Vagina (tissue), 2 donors: ENCODE measurements at regions not wholly inside any gene's neighbourhood (a gene's known extent, or its start where the extent isn't known, plus 50 kb on each side); places are given as distances from the start of the nearest gene placed in this dataset.

ENCODE experiments used
- DNase-seq, 2 donors: peaks; one replicate each; pipeline ENCODE4 v3.0.0-alpha.2; 2017; ENCODE audit errors: extremely low spot score in 2 of 2
- H3K27ac ChIP-seq: fragments of 200-600 bp; sonication (generic); one replicate; pipeline ENCODE4 v1.5.1; 2019
- H3K27me3 ChIP-seq: fragments of 200-600 bp; sonication (generic); one replicate; pipeline ENCODE4 v1.5.1; 2019
- H3K36me3 ChIP-seq, 2 donors: fragments of 200-600 bp; sonication (generic); one replicate each; pipeline ENCODE4 v1.5.1; 2017 to 2019
- H3K4me1 ChIP-seq: fragments of 200-600 bp; sonication (generic); one replicate; pipeline ENCODE4 v1.5.1; 2019
- H3K4me3 ChIP-seq, 2 donors: fragments of 200-600 bp; sonication (generic); 1 replicate in 1 of 2; 2 replicates in 1 of 2; pipeline ENCODE4 v1.5.1; 2016 to 2019
- H3K9me3 ChIP-seq: fragments of 200-600 bp; sonication (generic); one replicate; pipeline ENCODE4 v1.5.1; 2019
- POLR2A ChIP-seq, 2 donors: fragments of 450-650 bp; IDR thresholded peaks; one replicate each; pipeline ENCODE4 v1.6.1; 2017; ENCODE audit warnings: antibody characterized with exemption in 2 of 2, mild to moderate bottlenecking in 2 of 2, moderate library complexity in 2 of 2
- POLR2AphosphoS5 ChIP-seq, 2 donors: sonication (generic); formaldehyde crosslinking; IDR thresholded peaks; one replicate each; pipeline ENCODE4 v1.9.0; 2017; ENCODE audit warnings: antibody characterized with exemption in 2 of 2, mild to moderate bottlenecking in 2 of 2, low read depth in 1 of 2; ENCODE audit not compliant: insufficient read depth in 1 of 2
- intact Hi-C: fragments of 100-400 bp; cut with DNase I; formaldehyde crosslinking; loops from one replicate; pipeline ENCODE4 v1.15.1; 2023
- TF ChIP-seq, protein P1 (sequence below), 3 experiments: fragments of 450-650 bp in 2 of 3; fragments of 200-600 bp in 1 of 3; sonication (generic) in 1 of 3; IDR thresholded peaks; one replicate each; pipeline ENCODE4 v1.5.1; 2017 to 2019; ENCODE audit warnings: antibody characterized with exemption in 3 of 3, mild to moderate bottlenecking in 2 of 3, moderate library complexity in 2 of 3

DNA sequence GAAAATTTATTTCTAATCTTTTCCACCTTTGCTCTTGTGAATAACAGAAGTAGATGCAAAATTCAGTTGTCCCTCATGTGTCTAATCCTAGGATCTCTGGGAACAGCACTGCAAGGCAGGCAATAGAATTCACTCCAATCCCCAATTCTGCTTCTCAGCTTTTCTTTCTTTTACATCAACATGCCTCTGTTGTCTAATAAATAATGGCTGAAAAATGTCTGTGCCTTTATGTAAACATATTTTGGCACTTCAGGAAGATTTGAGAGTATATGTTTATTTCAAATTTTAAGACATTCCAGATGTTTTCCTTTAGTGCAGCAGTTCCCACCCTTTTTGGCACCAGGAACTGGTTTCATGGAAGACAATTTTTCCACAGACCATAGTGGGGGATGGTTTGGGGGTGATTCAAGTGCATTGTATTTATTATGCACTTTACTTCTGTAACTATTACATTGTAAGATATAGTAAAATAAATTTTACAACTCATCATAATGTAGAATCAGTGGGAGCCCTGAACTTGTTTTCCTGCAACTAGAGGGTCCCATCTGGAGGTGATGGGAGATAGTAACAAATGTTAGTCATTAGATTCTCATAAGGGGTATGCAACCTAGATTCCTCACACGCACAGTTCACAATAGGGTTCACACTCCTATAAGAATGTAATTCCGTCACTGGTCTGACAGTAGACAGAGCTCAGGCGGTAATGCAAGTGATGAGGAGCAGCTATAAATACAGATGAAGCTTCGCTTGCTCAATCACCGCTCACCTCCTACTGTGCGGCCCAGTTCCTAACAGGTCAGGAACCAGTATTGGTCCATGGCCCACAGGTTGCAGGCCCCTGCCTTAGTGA is 590.3 kb upstream of the CNTNAP5 start:
- no peaks in the 10 kb centered on the region for H3K9me3 ChIP-seq
- TF ChIP-seq, protein P1, sequence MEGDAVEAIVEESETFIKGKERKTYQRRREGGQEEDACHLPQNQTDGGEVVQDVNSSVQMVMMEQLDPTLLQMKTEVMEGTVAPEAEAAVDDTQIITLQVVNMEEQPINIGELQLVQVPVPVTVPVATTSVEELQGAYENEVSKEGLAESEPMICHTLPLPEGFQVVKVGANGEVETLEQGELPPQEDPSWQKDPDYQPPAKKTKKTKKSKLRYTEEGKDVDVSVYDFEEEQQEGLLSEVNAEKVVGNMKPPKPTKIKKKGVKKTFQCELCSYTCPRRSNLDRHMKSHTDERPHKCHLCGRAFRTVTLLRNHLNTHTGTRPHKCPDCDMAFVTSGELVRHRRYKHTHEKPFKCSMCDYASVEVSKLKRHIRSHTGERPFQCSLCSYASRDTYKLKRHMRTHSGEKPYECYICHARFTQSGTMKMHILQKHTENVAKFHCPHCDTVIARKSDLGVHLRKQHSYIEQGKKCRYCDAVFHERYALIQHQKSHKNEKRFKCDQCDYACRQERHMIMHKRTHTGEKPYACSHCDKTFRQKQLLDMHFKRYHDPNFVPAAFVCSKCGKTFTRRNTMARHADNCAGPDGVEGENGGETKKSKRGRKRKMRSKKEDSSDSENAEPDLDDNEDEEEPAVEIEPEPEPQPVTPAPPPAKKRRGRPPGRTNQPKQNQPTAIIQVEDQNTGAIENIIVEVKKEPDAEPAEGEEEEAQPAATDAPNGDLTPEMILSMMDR (IDR thresholded peaks at IDR 0.05): no peak
- TF ChIP-seq POLR2A (IDR thresholded peaks at IDR 0.05) (no peak), POLR2AphosphoS5 (IDR thresholded peaks at IDR 0.05; ENCODE audit: insufficient read depth in 1 of 2, low read depth in 1 of 2) (no peak)
- H3K4me3 ChIP-seq: no peak overlapping the region
- no peaks in the 10 kb centered on the region for H3K36me3 ChIP-seq
- no peaks in the 10 kb centered on the region for H3K27me3 ChIP-seq
- no peak overlapping the region for H3K27ac ChIP-seq
- intact Hi-C loops: no loop called here
- no peaks in the 10 kb centered on the region for H3K4me1 ChIP-seq
- DNase-seq: no peak

DNA sequence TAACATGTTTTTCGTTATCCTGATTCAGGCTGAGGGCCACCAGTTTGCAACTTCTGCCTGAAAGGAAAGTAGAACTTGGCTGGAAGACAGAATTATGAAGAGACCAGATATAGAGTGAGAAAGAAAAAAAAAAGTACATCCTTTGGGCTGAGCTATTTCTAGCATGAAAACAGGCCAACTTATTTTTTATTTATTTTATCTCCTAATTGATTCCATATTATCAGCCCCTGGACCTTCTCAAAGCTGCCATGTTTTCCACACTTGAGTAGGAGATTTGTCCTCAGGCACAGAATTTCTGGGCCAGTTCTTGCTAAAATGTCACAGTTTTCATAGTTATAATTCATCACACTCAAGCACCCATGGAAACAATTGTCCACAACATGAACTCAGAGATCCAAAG is 586.8 kb upstream of the CNTNAP5 start:
- Histone ChIP-seq H3K4me3 (no peak overlapping the region), H3K27ac (no peak overlapping the region), H3K36me3 (no peaks in the 10 kb centered on the region), H3K27me3 (no peaks in the 10 kb centered on the region), H3K4me1 (no peaks in the 10 kb centered on the region), H3K9me3 (no peaks in the 10 kb centered on the region)
- DNase-seq: no peak
- intact Hi-C loops: no loop called here
- TF ChIP-seq POLR2A (IDR thresholded peaks at IDR 0.05): no peak
- no peak for TF ChIP-seq POLR2AphosphoS5 (IDR thresholded peaks at IDR 0.05; ENCODE audit: insufficient read depth in 1 of 2, low read depth in 1 of 2)
- TF ChIP-seq, protein P1 (IDR thresholded peaks at IDR 0.05): no peak

DNA sequence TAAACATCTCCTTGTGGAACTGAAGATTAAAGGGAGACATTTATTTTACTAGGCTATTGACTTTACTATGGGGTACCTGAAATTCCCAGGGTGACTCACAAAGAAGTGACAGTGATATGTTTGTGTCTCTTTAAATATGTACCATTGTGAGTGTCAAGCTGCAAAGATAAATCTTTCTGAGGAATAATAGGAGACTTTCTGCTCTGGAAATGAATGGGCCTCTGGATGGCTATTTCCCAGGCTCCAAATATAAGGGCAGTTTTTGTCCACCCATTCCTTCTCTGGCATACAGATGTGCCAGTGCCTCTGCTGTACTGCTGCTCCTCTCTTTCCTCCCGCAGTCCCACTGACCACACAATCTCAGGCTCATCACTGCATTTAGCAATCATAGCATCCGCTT is 586.4 kb upstream of the CNTNAP5 start:
- Histone ChIP-seq H3K4me3 (no peak overlapping the region), H3K4me1 (no peaks in the 10 kb centered on the region), H3K27ac (no peak overlapping the region), H3K9me3 (no peaks in the 10 kb centered on the region), H3K27me3 (no peaks in the 10 kb centered on the region), H3K36me3 (no peaks in the 10 kb centered on the region)
- DNase-seq: no peak
- intact Hi-C loops: no loop called here
- TF ChIP-seq, protein P1 (IDR thresholded peaks at IDR 0.05): no peak
- TF ChIP-seq POLR2AphosphoS5 (IDR thresholded peaks at IDR 0.05; ENCODE audit: insufficient read depth in 1 of 2, low read depth in 1 of 2) (no peak), POLR2A (IDR thresholded peaks at IDR 0.05) (no peak)

DNA sequence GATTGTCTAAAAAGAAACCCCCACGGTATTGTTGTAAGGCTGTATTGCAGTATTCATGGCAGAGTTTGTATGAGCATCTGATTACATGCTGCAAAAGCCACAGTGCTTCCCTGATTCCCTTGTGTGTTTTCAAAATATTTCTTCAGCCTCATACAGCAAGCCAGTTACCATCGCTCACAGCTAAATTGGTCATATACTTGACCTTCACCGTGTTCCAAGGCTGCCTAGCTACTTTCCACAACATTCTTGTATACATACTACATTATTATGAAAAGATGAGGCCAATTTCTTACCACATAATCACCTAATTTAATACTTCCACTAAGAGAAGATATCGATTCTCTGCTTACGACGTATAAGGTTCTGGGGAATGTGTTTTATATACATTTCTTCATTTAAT is 576.3 kb upstream of the CNTNAP5 start:
- H3K4me1 ChIP-seq: no peaks in the 10 kb centered on the region
- no peak for TF ChIP-seq POLR2A (IDR thresholded peaks at IDR 0.05)
- TF ChIP-seq, protein P1 (IDR thresholded peaks at IDR 0.05): no peak
- no peak for TF ChIP-seq POLR2AphosphoS5 (IDR thresholded peaks at IDR 0.05; ENCODE audit: insufficient read depth in 1 of 2, low read depth in 1 of 2)
- H3K27ac ChIP-seq: no peak overlapping the region
- intact Hi-C loops: no loop called here
- no peaks in the 10 kb centered on the region for H3K36me3 ChIP-seq
- H3K27me3 ChIP-seq: no peaks in the 10 kb centered on the region
- H3K9me3 ChIP-seq: no peaks in the 10 kb centered on the region
- H3K4me3 ChIP-seq: no peak overlapping the region
- no peak for DNase-seq

DNA sequence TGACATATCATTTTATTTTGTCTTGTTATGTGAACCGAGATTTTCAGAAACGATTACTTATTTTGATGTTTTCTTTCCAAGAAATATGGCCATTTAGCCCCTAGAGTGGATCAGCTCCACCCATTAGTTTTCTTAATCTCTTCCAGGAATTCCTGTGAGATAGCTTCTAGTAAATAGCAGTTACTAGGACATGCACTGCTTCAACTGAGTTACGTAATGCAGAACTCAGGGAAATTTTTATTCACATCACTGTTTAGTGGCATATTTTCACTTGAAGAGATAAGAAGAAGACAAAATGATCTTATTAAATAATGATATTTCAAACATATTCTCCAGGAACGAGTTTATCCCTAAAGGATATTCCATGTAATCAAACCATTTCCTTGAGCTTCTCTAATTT is 573.5 kb upstream of the CNTNAP5 start:
- Histone ChIP-seq H3K4me3 (no peak overlapping the region), H3K27me3 (no peaks in the 10 kb centered on the region), H3K27ac (no peak overlapping the region), H3K4me1 (no peaks in the 10 kb centered on the region), H3K9me3 (no peaks in the 10 kb centered on the region), H3K36me3 (no peaks in the 10 kb centered on the region)
- no peak for TF ChIP-seq POLR2AphosphoS5 (IDR thresholded peaks at IDR 0.05; ENCODE audit: insufficient read depth in 1 of 2, low read depth in 1 of 2)
- TF ChIP-seq POLR2A (IDR thresholded peaks at IDR 0.05): no peak
- TF ChIP-seq, protein P1 (IDR thresholded peaks at IDR 0.05): no peak
- intact Hi-C loops: no loop called here
- DNase-seq: no peak
